PC-3 (cell line): ENCODE measurements at regions not wholly inside any gene's neighbourhood (a gene's known extent, or its start where the extent isn't known, plus 50 kb on each side); places are given as distances from the start of the nearest gene placed in this dataset.
"Not testable (repeated sequence)": the region's sequence is repeated elsewhere in the genome, so short reads cannot be mapped to it uniquely, and the experiment has no call there.

Source experiments
- ATAC-seq: fragments of 200-7000 bp; cut with Tn5 transposase; 2 replicates; pipeline ENCODE4 v1.9.1; 2020; ENCODE audit warnings: mild to moderate bottlenecking, moderate library complexity
- BruUV-seq: library from RNA; stranded (reverse); fragments of 400-500 nt; replicated peaks from 2 replicates; lab custom pipeline; 2021; lab: Mats Ljungman, UMichigan
- CTCF ChIA-PET: fragments of 300-600 bp; sonication (Branson Sonifier 250); formaldehyde crosslinking; loops from one replicate; lab custom pipeline; 2022; ENCODE audit warnings: antibody characterized with exemption; lab: Charles Lee
- POLR2A ChIA-PET: fragments of 300-600 bp; sonication (Branson Sonifier 250); formaldehyde crosslinking; loops from one replicate; lab custom pipeline; 2022; ENCODE audit warnings: antibody characterized with exemption; ENCODE audit not compliant: unreplicated experiment; lab: Charles Lee
- DNase-seq: peaks from one replicate; pipeline ENCODE4 v3.0.0-alpha.2; 2015
- H2AFZ ChIP-seq: fragments of 300-600 bp; sonication (generic); 2 replicates; pipeline ENCODE4 v1.6.0; 2016; ENCODE audit warnings: antibody characterized with exemption, low read length
- H3F3A ChIP-seq: fragments of 300-600 bp; sonication (generic); one replicate; pipeline ENCODE4 v1.6.0; 2017; ENCODE audit warnings: antibody characterized with exemption, low read length, control low read depth, mild to moderate bottlenecking; ENCODE audit not compliant: unreplicated experiment
- H3K27ac ChIP-seq: fragments of 300-600 bp; sonication (generic); 2 replicates; pipeline ENCODE4 v1.5.1; 2016; ENCODE audit warnings: mild to moderate bottlenecking, low read length
- H3K27me3 ChIP-seq: fragments of 300-600 bp; sonication (generic); 2 replicates; pipeline ENCODE4 v1.6.1; 2016; ENCODE audit warnings: low read length, mixed read lengths
- H3K36me3 ChIP-seq: fragments of 300-600 bp; sonication (generic); 2 replicates; pipeline ENCODE4 v1.6.1; 2016; ENCODE audit warnings: low read depth, mixed run types, low read length, mixed read lengths
- H3K4me1 ChIP-seq: fragments of 300-600 bp; sonication (generic); 2 replicates; pipeline ENCODE4 v1.5.1; 2016; ENCODE audit warnings: low read length; ENCODE audit not compliant: insufficient read depth
- H3K4me2 ChIP-seq: fragments of 300-600 bp; sonication (generic); 2 replicates; pipeline ENCODE4 v1.6.0; 2016; ENCODE audit warnings: low read length
- H3K4me3 ChIP-seq: fragments of 300-600 bp; sonication (generic); 2 replicates; pipeline ENCODE4 v1.5.1; 2016; ENCODE audit warnings: mild to moderate bottlenecking, low read length, mixed read lengths
- H3K79me2 ChIP-seq: fragments of 300-600 bp; sonication (generic); 2 replicates; pipeline ENCODE4 v1.6.1; 2017; ENCODE audit warnings: low read length, mixed read lengths
- H3K9ac ChIP-seq: fragments of 300-600 bp; sonication (generic); 2 replicates; pipeline ENCODE4 v1.6.0; 2016; ENCODE audit warnings: mild to moderate bottlenecking, low read length
- H3K9me2 ChIP-seq: fragments of 300-600 bp; sonication (generic); replicated peaks from 2 replicates; pipeline ENCODE4 v1.6.1; 2016; ENCODE audit warnings: mixed run types, low read length, mixed read lengths
- H3K9me3 ChIP-seq: fragments of 300-600 bp; sonication (generic); 2 replicates; pipeline ENCODE4 v1.6.1; 2016; ENCODE audit warnings: low read length, mixed read lengths
- H4K20me1 ChIP-seq: fragments of 300-600 bp; sonication (generic); 2 replicates; pipeline ENCODE4 v1.6.1; 2016; ENCODE audit warnings: low read length, mixed read lengths
- CTCF ChIP-seq: fragments of 300-600 bp; sonication (generic); conservative IDR thresholded peaks from 2 replicates; pipeline ENCODE4 v1.5.1; 2017; ENCODE audit warnings: antibody characterized with exemption, low read depth, mild to moderate bottlenecking, low read length
- EZH2 ChIP-seq: fragments of 300-600 bp; sonication (generic); IDR thresholded peaks from one replicate; pipeline ENCODE4 v1.6.1; 2017; ENCODE audit warnings: antibody characterized with exemption, mild to moderate bottlenecking, low read length; ENCODE audit not compliant: unreplicated experiment
- EZH2phosphoT487 ChIP-seq: fragments of 300-600 bp; sonication (generic); IDR thresholded peaks from 2 replicates; pipeline ENCODE4 v1.6.1; 2018; ENCODE audit warnings: mild to moderate bottlenecking, antibody characterized with exemption, low read length, borderline replicate concordance
- intact Hi-C: fragments of 100-400 bp; cut with micrococcal nuclease; formaldehyde crosslinking; loops from 2 replicates; pipeline ENCODE4 v1.9.0; 2023

GRCh38 chr9:73437758-73438157, 286.1 kb downstream of the ANXA1 start:
- Histone ChIP-seq H4K20me1 (no peaks in the 10 kb centered on the region), H3K36me3 (no peaks in the 10 kb centered on the region), H3F3A (no peaks in the 10 kb centered on the region), H3K4me1 (no peaks in the 10 kb centered on the region), H3K4me3 (no peak overlapping the region), H3K4me2 (no peak overlapping the region), H3K9ac (no peak overlapping the region), H3K27ac (no peak overlapping the region), H3K9me3 (no peaks in the 10 kb centered on the region), H3K9me2 (no peaks in the 10 kb centered on the region), H2AFZ (no peak overlapping the region), H3K27me3 (no peaks in the 10 kb centered on the region), H3K79me2 (no peaks in the 10 kb centered on the region)
- ChIA-PET POLR2A (no interaction called here), CTCF (no interaction called here)
- DNase-seq (no peak), ATAC-seq (no peak)
- no TSS peak for BruUV-seq
- TF ChIP-seq EZH2: no peak
- TF ChIP-seq CTCF: no peak
- TF ChIP-seq EZH2phosphoT487: no peak
- intact Hi-C loops: no loop called here

- H3K27ac ChIP-seq, H3K9ac ChIP-seq, H3K79me2 ChIP-seq, intact Hi-C loops, DNase-seq, POLR2A ChIA-PET, H3K9me2 ChIP-seq, H3K9me3 ChIP-seq, H4K20me1 ChIP-seq, BruUV-seq, ATAC-seq, H3K4me1 ChIP-seq, H3K36me3 ChIP-seq, H3K27me3 ChIP-seq, H3K4me3 ChIP-seq, CTCF ChIA-PET, H3F3A ChIP-seq, H3K4me2 ChIP-seq, H2AFZ ChIP-seq: not testable (repeated sequence)
These were observed 288.2 kb downstream of the ANXA1 start for GRCh38 chr9:73439839-73440238.

DNA sequence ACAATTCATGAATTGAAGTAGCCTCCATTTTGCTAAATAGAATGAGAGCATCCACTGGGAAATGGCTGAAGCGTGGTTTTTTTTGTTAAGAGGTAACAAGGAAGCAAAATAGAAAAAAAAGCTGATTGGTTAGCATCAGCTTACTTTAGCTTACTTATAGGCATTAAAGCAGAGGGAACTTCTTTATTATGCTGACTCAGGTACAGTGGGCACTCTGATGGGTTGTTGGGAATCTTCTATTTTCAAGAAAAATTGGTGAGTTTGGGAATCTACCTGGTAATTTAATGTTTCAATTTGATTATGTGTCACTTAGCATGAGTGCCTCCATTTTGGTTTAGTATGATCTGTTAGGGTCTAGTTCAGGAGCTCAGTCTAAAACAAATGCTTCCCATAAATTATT, 289.6 kb downstream of the ANXA1 start:
- BruUV-seq: no TSS peak
- Histone ChIP-seq H3K27ac (no peak overlapping the region), H2AFZ (no peak overlapping the region), H3K27me3 (no peaks in the 10 kb centered on the region), H3K79me2 (no peaks in the 10 kb centered on the region), H3F3A (no peaks in the 10 kb centered on the region), H3K9ac (no peak overlapping the region), H4K20me1 (no peaks in the 10 kb centered on the region), H3K9me2 (no peaks in the 10 kb centered on the region), H3K36me3 (no peaks in the 10 kb centered on the region), H3K9me3 (no peaks in the 10 kb centered on the region), H3K4me2 (no peak overlapping the region), H3K4me1 (no peaks in the 10 kb centered on the region), H3K4me3 (no peak overlapping the region)
- ATAC-seq: no peak
- TF ChIP-seq CTCF: no peak
- no peak for TF ChIP-seq EZH2phosphoT487
- no peak for TF ChIP-seq EZH2
- ChIA-PET POLR2A (no interaction called here), CTCF (no interaction called here)
- intact Hi-C loops: no loop called here
- no peak for DNase-seq
